ENCODE measurements at regions not wholly inside any gene's neighbourhood (a gene's known extent, or its start where the extent isn't known, plus 50 kb on each side); places are given as distances from the start of the nearest gene placed in this dataset.
"Not testable (repeated sequence)": the region's sequence is repeated elsewhere in the genome, so short reads cannot be mapped to it uniquely, and the experiment has no call there.

DNA sequence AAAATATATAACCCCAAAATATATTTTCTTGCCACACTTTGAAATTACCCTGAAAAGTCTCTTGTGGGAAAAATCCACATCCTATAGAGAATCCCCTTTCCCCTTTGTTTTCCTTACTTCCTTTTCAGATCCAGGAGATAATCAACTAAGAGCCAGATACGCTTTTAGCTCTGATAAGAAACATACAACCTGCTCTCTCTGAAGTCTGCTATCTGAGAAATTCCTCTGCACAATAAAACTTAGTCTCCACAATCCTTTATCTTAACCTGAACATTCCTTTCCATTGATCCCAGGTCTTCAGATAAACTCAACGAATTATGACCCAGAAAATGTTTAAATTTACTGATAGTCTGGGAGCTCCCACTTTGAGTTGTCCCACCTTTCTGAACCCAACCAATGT is 233.4 kb upstream of the SETMAR start:
- peaks cover 4% of the 10 kb centered on the region for H3K9me3 ChIP-seq (replicated peaks; ENCODE audit: control insufficient read depth, insufficient read depth, low read length)
- H3K9me1 ChIP-seq (replicated peaks; ENCODE audit: control insufficient read depth, extremely low read depth, insufficient read depth, low read length), result no peaks in the 10 kb centered on the region
- no peaks in the 10 kb centered on the region for H4K20me1 ChIP-seq (replicated peaks; ENCODE audit: control insufficient read depth, extremely low read depth, insufficient read depth, low read length)
- no peaks in the 10 kb centered on the region for H3K27me3 ChIP-seq (ENCODE audit: control insufficient read depth in 2 of 2, insufficient read depth in 2 of 2, low read length in 2 of 2)
- ChIA-PET CTCF (no interaction called here), POLR2A (no interaction called here)
- no peak overlapping the region for H2AFZ ChIP-seq (ENCODE audit: low read depth, low read length)
- no peak overlapping the region for H3K4me3 ChIP-seq (replicated peaks in 1 of 3; ENCODE audit: insufficient read depth in 1 of 3, low read depth in 1 of 3, low read length in 3 of 3)
- DNase-seq (ENCODE audit: low read depth, low spot score) (no peak), FAIRE-seq (no peak)
- H3K4me1 ChIP-seq (ENCODE audit: control insufficient read depth, extremely low read depth, insufficient read depth, low read length), result no peaks in the 10 kb centered on the region
- H3K4me2 ChIP-seq (ENCODE audit: insufficient read depth, low read length), result no peak overlapping the region
- no peak overlapping the region for H3K27ac ChIP-seq (ENCODE audit: insufficient read depth, low read depth, low read length)
- H3K36me3 ChIP-seq (ENCODE audit: control insufficient read depth in 2 of 2, extremely low read depth in 1 of 2, insufficient read depth in 2 of 2, low read length in 2 of 2), result no peaks in the 10 kb centered on the region
- no peak for TF ChIP-seq POLR2A (IDR thresholded peaks at IDR 0.05; ENCODE audit: low read depth, low read length)
- TF ChIP-seq MYC (IDR thresholded peaks at IDR 0.05; ENCODE audit: low read depth, low read length), result no peak
- dilution Hi-C loops (cut with MboI; ENCODE audit: extremely low pct_ligation_motif_present, low sequenced_read_pairs) (no loop called here), intact Hi-C loops (cut with micrococcal nuclease) (no loop called here)
- no peaks in the 10 kb centered on the region for H3K79me2 ChIP-seq (ENCODE audit: control insufficient read depth, insufficient read depth, low read length)
- H3K9ac ChIP-seq (replicated peaks; ENCODE audit: extremely low read depth, insufficient read depth, low read length), result no peak overlapping the region
- no TSS peak for BruUV-seq (replicated peaks)

DNA sequence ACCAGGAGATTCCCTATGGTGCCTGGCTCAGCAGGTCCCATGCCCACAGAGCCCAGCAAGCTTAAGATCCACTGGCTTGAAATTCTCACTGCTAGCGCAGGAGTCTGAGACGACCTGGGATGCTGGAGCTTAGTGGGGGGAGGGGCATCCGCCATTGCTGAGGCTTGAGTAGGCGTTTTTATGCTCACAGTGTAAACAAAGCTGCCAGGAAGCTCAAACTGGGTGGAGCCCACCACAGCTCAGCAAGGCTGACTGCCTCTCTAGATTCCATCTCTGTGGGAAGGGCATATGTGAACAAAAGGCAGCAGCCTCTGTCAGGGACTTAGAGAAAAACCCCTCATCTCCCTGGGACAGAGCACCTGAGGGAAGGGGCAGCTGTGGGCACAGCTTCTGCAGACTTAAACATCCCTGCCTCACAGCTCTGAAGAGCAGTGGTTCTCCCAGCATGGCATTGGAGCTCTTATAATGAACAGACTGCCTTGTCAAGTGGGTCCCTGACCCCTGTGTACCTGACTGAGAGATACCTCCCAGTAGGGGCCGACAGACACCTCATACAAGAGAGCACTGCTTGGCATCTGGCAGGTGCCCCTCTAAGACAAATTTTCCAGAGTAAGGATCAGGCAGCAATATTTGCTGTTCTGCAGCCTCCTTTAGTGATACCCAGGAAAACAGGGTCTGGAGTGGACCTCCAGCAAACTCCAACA is 231.5 kb upstream of the SETMAR start:
- no TSS peak for BruUV-seq (replicated peaks)
- no peak for DNase-seq (ENCODE audit: low read depth, low spot score)
- H3K27ac ChIP-seq (ENCODE audit: insufficient read depth, low read depth, low read length), result no peak overlapping the region
- H3K36me3 ChIP-seq (ENCODE audit: control insufficient read depth in 2 of 2, extremely low read depth in 1 of 2, insufficient read depth in 2 of 2, low read length in 2 of 2), result no peaks in the 10 kb centered on the region
- no peaks in the 10 kb centered on the region for H4K20me1 ChIP-seq (replicated peaks; ENCODE audit: control insufficient read depth, extremely low read depth, insufficient read depth, low read length)
- ChIA-PET CTCF (no interaction called here), POLR2A (no interaction called here)
- H3K4me2 ChIP-seq (ENCODE audit: insufficient read depth, low read length), result no peak overlapping the region
- no peaks in the 10 kb centered on the region for H3K79me2 ChIP-seq (ENCODE audit: control insufficient read depth, insufficient read depth, low read length)
- H2AFZ ChIP-seq (ENCODE audit: low read depth, low read length), result no peak overlapping the region
- intact Hi-C loops (cut with micrococcal nuclease), result no loop called here
- no peaks in the 10 kb centered on the region for H3K9me3 ChIP-seq (replicated peaks; ENCODE audit: control insufficient read depth, insufficient read depth, low read length)
- no peak overlapping the region for H3K4me3 ChIP-seq (replicated peaks in 1 of 3; ENCODE audit: insufficient read depth in 1 of 3, low read depth in 1 of 3, low read length in 3 of 3)
- H3K27me3 ChIP-seq (ENCODE audit: control insufficient read depth in 2 of 2, insufficient read depth in 2 of 2, low read length in 2 of 2), result no peaks in the 10 kb centered on the region
- H3K4me1 ChIP-seq (ENCODE audit: control insufficient read depth, extremely low read depth, insufficient read depth, low read length), result no peaks in the 10 kb centered on the region
- no peak for FAIRE-seq
- no peaks in the 10 kb centered on the region for H3K9me1 ChIP-seq (replicated peaks; ENCODE audit: control insufficient read depth, extremely low read depth, insufficient read depth, low read length)
- TF ChIP-seq, protein P1, sequence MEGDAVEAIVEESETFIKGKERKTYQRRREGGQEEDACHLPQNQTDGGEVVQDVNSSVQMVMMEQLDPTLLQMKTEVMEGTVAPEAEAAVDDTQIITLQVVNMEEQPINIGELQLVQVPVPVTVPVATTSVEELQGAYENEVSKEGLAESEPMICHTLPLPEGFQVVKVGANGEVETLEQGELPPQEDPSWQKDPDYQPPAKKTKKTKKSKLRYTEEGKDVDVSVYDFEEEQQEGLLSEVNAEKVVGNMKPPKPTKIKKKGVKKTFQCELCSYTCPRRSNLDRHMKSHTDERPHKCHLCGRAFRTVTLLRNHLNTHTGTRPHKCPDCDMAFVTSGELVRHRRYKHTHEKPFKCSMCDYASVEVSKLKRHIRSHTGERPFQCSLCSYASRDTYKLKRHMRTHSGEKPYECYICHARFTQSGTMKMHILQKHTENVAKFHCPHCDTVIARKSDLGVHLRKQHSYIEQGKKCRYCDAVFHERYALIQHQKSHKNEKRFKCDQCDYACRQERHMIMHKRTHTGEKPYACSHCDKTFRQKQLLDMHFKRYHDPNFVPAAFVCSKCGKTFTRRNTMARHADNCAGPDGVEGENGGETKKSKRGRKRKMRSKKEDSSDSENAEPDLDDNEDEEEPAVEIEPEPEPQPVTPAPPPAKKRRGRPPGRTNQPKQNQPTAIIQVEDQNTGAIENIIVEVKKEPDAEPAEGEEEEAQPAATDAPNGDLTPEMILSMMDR (IDR thresholded peaks at IDR 0.05; ENCODE audit: extremely low read depth in 1 of 2, insufficient read depth in 1 of 2, low read depth in 1 of 2, low read length in 2 of 2), result no peak
- no peak for TF ChIP-seq JUN (IDR thresholded peaks at IDR 0.05; ENCODE audit: borderline replicate concordance, insufficient read depth, insufficient read length, low read depth)
- dilution Hi-C loops (cut with MboI; ENCODE audit: extremely low pct_ligation_motif_present, low sequenced_read_pairs), result no loop called here
- H3K9ac ChIP-seq (replicated peaks; ENCODE audit: extremely low read depth, insufficient read depth, low read length), result no peak overlapping the region

DNA sequence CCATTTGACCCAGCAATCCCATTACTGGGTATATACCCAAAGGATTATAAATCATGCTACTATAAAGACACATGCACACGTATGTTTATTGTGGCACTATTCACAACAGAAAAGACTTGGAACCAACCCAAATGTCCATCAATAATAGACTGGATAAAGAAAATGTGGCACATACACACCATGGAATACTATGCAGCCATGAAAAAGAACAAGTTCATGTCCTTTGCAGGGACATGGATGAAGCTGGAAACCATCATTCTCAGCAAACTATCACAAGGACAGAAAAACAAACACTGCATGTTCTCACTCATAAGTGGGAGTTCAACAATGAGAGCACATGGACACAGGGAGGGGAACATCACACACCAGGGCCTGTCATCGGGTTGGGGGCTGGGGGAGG is 225.9 kb upstream of the SETMAR start:
- H2AFZ ChIP-seq (ENCODE audit: low read depth, low read length); DNase-seq (ENCODE audit: low read depth, low spot score); H3K79me2 ChIP-seq (ENCODE audit: control insufficient read depth, insufficient read depth, low read length); H3K4me3 ChIP-seq (replicated peaks in 1 of 3; ENCODE audit: insufficient read depth in 1 of 3, low read depth in 1 of 3, low read length in 3 of 3); intact Hi-C loops (cut with micrococcal nuclease); H3K4me2 ChIP-seq (ENCODE audit: insufficient read depth, low read length); FAIRE-seq; H3K9me3 ChIP-seq (replicated peaks; ENCODE audit: control insufficient read depth, insufficient read depth, low read length); H3K9me1 ChIP-seq (replicated peaks; ENCODE audit: control insufficient read depth, extremely low read depth, insufficient read depth, low read length); H3K27me3 ChIP-seq (ENCODE audit: control insufficient read depth in 2 of 2, insufficient read depth in 2 of 2, low read length in 2 of 2); dilution Hi-C loops (cut with MboI; ENCODE audit: extremely low pct_ligation_motif_present, low sequenced_read_pairs); H3K4me1 ChIP-seq (ENCODE audit: control insufficient read depth, extremely low read depth, insufficient read depth, low read length); POLR2A ChIA-PET; H4K20me1 ChIP-seq (replicated peaks; ENCODE audit: control insufficient read depth, extremely low read depth, insufficient read depth, low read length); BruUV-seq (replicated peaks); H3K36me3 ChIP-seq (ENCODE audit: control insufficient read depth in 2 of 2, extremely low read depth in 1 of 2, insufficient read depth in 2 of 2, low read length in 2 of 2); CTCF ChIA-PET; H3K27ac ChIP-seq (ENCODE audit: insufficient read depth, low read depth, low read length); H3K9ac ChIP-seq (replicated peaks; ENCODE audit: extremely low read depth, insufficient read depth, low read length): not testable (repeated sequence)
